DND-41 (cell line): ENCODE measurements at regions not wholly inside any gene's neighbourhood (a gene's known extent, or its start where the extent isn't known, plus 50 kb on each side); places are given as distances from the start of the nearest gene placed in this dataset.

Experiments used
- ATAC-seq: fragments of 200-7000 bp; cut with Tn5 transposase; 3 replicates; pipeline ENCODE4 v1.9.1; 2021; ENCODE audit warnings: low read depth; ENCODE audit not compliant: insufficient read depth
- DNase-seq: peaks from one replicate; pipeline ENCODE4 v3.0.0-alpha.2; 2020
- H2AFZ ChIP-seq: 2 replicates; pipeline ENCODE4 v1.6.0; 2012; ENCODE audit warnings: low read depth, low read length
- H3K27ac ChIP-seq: 2 replicates; pipeline ENCODE4 v1.5.1; 2012; ENCODE audit warnings: low read length, inconsistent platforms
- H3K27me3 ChIP-seq: fragments of 200-600 bp; sonication (generic); 2 replicates; pipeline ENCODE4 v1.6.0; 2012; ENCODE audit warnings: low read length, mild to moderate bottlenecking, inconsistent platforms; ENCODE audit not compliant: insufficient read depth, poor library complexity
- H3K36me3 ChIP-seq: 2 replicates; pipeline ENCODE4 v1.5.1; 2012; ENCODE audit warnings: low read length, inconsistent platforms; ENCODE audit not compliant: insufficient read depth
- H3K4me1 ChIP-seq: 2 replicates; pipeline ENCODE4 v1.5.1; 2012; ENCODE audit warnings: mild to moderate bottlenecking, low read length; ENCODE audit not compliant: insufficient read depth
- H3K4me2 ChIP-seq: 2 replicates; pipeline ENCODE4 v1.6.0; 2012; ENCODE audit warnings: mild to moderate bottlenecking, moderate library complexity, low read length, inconsistent platforms; ENCODE audit not compliant: insufficient read depth
- H3K4me3 ChIP-seq, 2 experiments: fragments of 200-600 bp in 1 of 2; shearing (Covaris generic) in 1 of 2; 2 replicates each; pipeline ENCODE4 v1.5.1; 2012 to 2016; ENCODE audit warnings: inconsistent platforms in 2 of 2, low read length in 2 of 2, mild to moderate bottlenecking in 2 of 2, low read depth in 1 of 2, moderate library complexity in 1 of 2
- H3K79me2 ChIP-seq: 2 replicates; pipeline ENCODE4 v1.6.0; 2012; ENCODE audit warnings: low read length, inconsistent platforms; ENCODE audit not compliant: insufficient read depth
- H3K9ac ChIP-seq: 2 replicates; pipeline ENCODE4 v1.6.0; 2012; ENCODE audit warnings: low read depth, mild to moderate bottlenecking, inconsistent platforms, low read length, moderate library complexity
- H3K9me3 ChIP-seq: 2 replicates; pipeline ENCODE4 v1.5.1; 2012; ENCODE audit warnings: low read length, moderate library complexity, mild to moderate bottlenecking, inconsistent platforms; ENCODE audit not compliant: insufficient read depth, severe bottlenecking
- H4K20me1 ChIP-seq: 2 replicates; pipeline ENCODE4 v1.6.0; 2012; ENCODE audit warnings: low read length; ENCODE audit not compliant: insufficient read depth
- CTCF ChIP-seq: IDR thresholded peaks from 2 replicates; pipeline ENCODE4 v1.5.1; 2012; ENCODE audit warnings: borderline replicate concordance, low read length, moderate library complexity, mild to moderate bottlenecking; ENCODE audit not compliant: poor library complexity, severe bottlenecking; ENCODE audit errors: extremely low read depth
- EZH2 ChIP-seq: IDR thresholded peaks from 3 replicates; pipeline ENCODE4 v1.6.1; 2012; ENCODE audit warnings: borderline replicate concordance, low read depth, mild to moderate bottlenecking, moderate library complexity, low read length, inconsistent platforms; ENCODE audit not compliant: severe bottlenecking

- Histone ChIP-seq H3K4me3 (no peak overlapping the region), H3K27ac (no peak overlapping the region), H3K27me3 (peaks cover under 1% of the 10 kb centered on the region), H3K9me3 (no peaks in the 10 kb centered on the region), H2AFZ (no peak overlapping the region), H3K4me2 (no peak overlapping the region), H3K36me3 (no peaks in the 10 kb centered on the region), H3K79me2 (no peaks in the 10 kb centered on the region), H3K9ac (no peak overlapping the region), H4K20me1 (no peaks in the 10 kb centered on the region), H3K4me1 (no peaks in the 10 kb centered on the region)
- TF ChIP-seq CTCF = no peak
- no peak for TF ChIP-seq EZH2
- ATAC-seq = no peak
- DNase-seq = no peak
Measured at GRCh38 chr16:82232806-82233205, 62.8 kb upstream of the MPHOSPH6 start.

- no peak for TF ChIP-seq EZH2
- no peak for TF ChIP-seq CTCF
Measured at GRCh38 chr16:82231008-82231787, 61.2 kb upstream of the MPHOSPH6 start.

GRCh38 chr16:82229800-82230619 lies 60.0 kb upstream of the MPHOSPH6 start:
- Histone ChIP-seq H2AFZ (no peak overlapping the region), H4K20me1 (no peaks in the 10 kb centered on the region), H3K27me3 (peaks cover 21% of the 10 kb centered on the region), H3K9me3 (no peaks in the 10 kb centered on the region), H3K4me2 (no peak overlapping the region), H3K79me2 (no peaks in the 10 kb centered on the region), H3K4me1 (no peaks in the 10 kb centered on the region), H3K36me3 (no peaks in the 10 kb centered on the region), H3K9ac (no peak overlapping the region), H3K27ac (no peak overlapping the region), H3K4me3 (no peak overlapping the region)
- DNase-seq = peak; percentile 65
- ATAC-seq = peak; percentile 70
- TF ChIP-seq CTCF = peak; percentile 97
- TF ChIP-seq EZH2 = no peak

More at GRCh38 chr16:82231008-82231787, 61.2 kb upstream of the MPHOSPH6 start:
- DNase-seq = no peak
- Histone ChIP-seq H3K27me3 (peaks cover 12% of the 10 kb centered on the region), H3K4me3 (no peak overlapping the region), H3K27ac (no peak overlapping the region), H3K9me3 (no peaks in the 10 kb centered on the region), H3K9ac (no peak overlapping the region), H3K79me2 (no peaks in the 10 kb centered on the region), H2AFZ (no peak overlapping the region), H3K36me3 (no peaks in the 10 kb centered on the region), H4K20me1 (no peaks in the 10 kb centered on the region), H3K4me2 (no peak overlapping the region), H3K4me1 (no peaks in the 10 kb centered on the region)
- no peak for ATAC-seq
